A549 (cell line): ENCODE measurements at regions not wholly inside any gene's neighbourhood (a gene's known extent, or its start where the extent isn't known, plus 50 kb on each side); places are given as distances from the start of the nearest gene placed in this dataset.

Experiments
- CHD4 ChIP-seq: fragments of 200-600 bp; sonication (generic); IDR thresholded peaks from 2 replicates; pipeline ENCODE4 v1.6.1; 2016; ENCODE audit warnings: antibody characterized with exemption, mild to moderate bottlenecking, borderline replicate concordance
- POLR2A ChIP-seq: IDR thresholded peaks from 2 replicates; pipeline ENCODE4 v1.6.1; 2012; ENCODE audit warnings: mild to moderate bottlenecking, low read length
- ZC3H11A ChIP-seq: fragments of 450-650 bp; IDR thresholded peaks from 2 replicates; pipeline ENCODE4 v1.6.1; 2014; ENCODE audit warnings: antibody characterized with exemption, mild to moderate bottlenecking
- TF ChIP-seq, protein P1 (sequence below): fragments of >200 bp; sonication (Bioruptor Twin); formaldehyde crosslinking; IDR thresholded peaks from 3 replicates; pipeline ENCODE4 v1.5.1; 2016
- TF ChIP-seq, protein P2 (sequence below): fragments of 250-450 bp; sonication (Bioruptor Pico); IDR thresholded peaks from 2 replicates; pipeline ENCODE4 v1.5.0; 2021; ENCODE audit warnings: mild to moderate bottlenecking, moderate library complexity, borderline replicate concordance
- TF ChIP-seq, protein P3 (sequence below): fragments of 150-350 bp; IDR thresholded peaks from 2 replicates; pipeline ENCODE4 v1.6.1; 2014; ENCODE audit warnings: low read depth, mild to moderate bottlenecking, low read length

DNA sequence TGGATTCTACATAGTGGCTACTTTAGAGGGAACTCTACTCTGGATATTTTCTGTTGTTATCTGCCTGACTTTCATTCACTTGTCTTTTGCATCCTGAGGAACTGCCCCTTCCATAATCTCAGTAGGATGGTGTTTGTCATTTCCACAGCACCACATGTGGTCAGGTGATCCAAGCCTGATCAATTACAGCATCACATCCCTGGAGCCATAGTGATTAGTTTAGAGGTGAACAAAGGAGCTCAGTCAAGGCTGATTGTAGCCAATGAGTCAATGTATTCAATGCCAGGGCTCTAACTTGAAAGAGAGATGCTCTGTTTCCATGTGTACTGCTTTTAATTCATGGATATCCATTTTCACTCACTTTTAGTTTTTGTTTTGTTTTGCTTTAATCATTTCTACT is 478.7 kb upstream of the ADAMTS9 start:
- TF ChIP-seq, protein P1, sequence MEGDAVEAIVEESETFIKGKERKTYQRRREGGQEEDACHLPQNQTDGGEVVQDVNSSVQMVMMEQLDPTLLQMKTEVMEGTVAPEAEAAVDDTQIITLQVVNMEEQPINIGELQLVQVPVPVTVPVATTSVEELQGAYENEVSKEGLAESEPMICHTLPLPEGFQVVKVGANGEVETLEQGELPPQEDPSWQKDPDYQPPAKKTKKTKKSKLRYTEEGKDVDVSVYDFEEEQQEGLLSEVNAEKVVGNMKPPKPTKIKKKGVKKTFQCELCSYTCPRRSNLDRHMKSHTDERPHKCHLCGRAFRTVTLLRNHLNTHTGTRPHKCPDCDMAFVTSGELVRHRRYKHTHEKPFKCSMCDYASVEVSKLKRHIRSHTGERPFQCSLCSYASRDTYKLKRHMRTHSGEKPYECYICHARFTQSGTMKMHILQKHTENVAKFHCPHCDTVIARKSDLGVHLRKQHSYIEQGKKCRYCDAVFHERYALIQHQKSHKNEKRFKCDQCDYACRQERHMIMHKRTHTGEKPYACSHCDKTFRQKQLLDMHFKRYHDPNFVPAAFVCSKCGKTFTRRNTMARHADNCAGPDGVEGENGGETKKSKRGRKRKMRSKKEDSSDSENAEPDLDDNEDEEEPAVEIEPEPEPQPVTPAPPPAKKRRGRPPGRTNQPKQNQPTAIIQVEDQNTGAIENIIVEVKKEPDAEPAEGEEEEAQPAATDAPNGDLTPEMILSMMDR, result no peak
- TF ChIP-seq POLR2A (no peak), ZC3H11A (no peak), CHD4 (no peak)
- TF ChIP-seq, protein P2, sequence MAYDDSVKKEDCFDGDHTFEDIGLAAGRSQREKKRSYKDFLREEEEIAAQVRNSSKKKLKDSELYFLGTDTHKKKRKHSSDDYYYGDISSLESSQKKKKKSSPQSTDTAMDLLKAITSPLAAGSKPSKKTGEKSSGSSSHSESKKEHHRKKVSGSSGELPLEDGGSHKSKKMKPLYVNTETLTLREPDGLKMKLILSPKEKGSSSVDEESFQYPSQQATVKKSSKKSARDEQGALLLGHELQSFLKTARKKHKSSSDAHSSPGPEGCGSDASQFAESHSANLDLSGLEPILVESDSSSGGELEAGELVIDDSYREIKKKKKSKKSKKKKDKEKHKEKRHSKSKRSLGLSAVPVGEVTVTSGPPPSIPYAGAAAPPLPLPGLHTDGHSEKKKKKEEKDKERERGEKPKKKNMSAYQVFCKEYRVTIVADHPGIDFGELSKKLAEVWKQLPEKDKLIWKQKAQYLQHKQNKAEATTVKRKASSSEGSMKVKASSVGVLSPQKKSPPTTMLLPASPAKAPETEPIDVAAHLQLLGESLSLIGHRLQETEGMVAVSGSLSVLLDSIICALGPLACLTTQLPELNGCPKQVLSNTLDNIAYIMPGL, result no peak
- TF ChIP-seq, protein P3, sequence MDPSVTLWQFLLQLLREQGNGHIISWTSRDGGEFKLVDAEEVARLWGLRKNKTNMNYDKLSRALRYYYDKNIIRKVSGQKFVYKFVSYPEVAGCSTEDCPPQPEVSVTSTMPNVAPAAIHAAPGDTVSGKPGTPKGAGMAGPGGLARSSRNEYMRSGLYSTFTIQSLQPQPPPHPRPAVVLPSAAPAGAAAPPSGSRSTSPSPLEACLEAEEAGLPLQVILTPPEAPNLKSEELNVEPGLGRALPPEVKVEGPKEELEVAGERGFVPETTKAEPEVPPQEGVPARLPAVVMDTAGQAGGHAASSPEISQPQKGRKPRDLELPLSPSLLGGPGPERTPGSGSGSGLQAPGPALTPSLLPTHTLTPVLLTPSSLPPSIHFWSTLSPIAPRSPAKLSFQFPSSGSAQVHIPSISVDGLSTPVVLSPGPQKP, result no peak
